Lung microvascular endothelial cell (primary cell): ENCODE measurements at regions not wholly inside any gene's neighbourhood (a gene's known extent, or its start where the extent isn't known, plus 50 kb on each side); places are given as distances from the start of the nearest gene placed in this dataset.
"Not testable (repeated sequence)": the region's sequence is repeated elsewhere in the genome, so short reads cannot be mapped to it uniquely, and the experiment has no call there.

Experiments used
- DNase-seq, 2 donors: peaks; one replicate each; pipeline versions ENCODE4 v3.0.0 to v3.0.0-alpha.2; 2010; ENCODE audit warnings: low read depth in 2 of 2

- DNase-seq = no peak
These were observed 111.6 kb upstream of the ESRRB start for GRCh38 chr14:76264384-76264783.

GRCh38 chr14:76267322-76268046, 108.5 kb upstream of the ESRRB start:
- peak; percentile 52 to 60 for DNase-seq

DNA sequence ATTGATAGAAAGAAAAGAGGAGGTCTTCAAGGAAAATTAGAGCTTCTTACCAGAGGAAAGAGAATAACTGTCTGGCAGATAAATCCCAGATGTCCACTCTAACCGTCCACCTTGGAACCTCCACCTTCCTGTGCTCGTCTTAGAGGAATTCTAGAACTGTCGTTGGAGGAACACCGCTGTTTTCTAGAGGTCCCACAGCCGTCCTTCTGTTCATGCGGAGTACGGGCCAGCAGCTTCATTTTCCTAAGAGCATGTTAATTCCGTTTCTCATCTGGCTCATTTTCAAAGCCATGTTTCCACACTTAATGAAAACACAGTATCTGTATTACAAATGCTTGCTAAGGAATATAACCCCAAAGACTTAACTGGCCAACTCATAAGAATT, 107.9 kb upstream of the ESRRB start:
- DNase-seq = no peak

GRCh38 chr14:76268700-76269099, 107.2 kb upstream of the ESRRB start:
- no peak for DNase-seq

- DNase-seq = no peak
These were observed 104.7 kb upstream of the ESRRB start for GRCh38 chr14:76271041-76271755.

- no peak for DNase-seq
These were observed 103.6 kb upstream of the ESRRB start for GRCh38 chr14:76272349-76272748.

DNA sequence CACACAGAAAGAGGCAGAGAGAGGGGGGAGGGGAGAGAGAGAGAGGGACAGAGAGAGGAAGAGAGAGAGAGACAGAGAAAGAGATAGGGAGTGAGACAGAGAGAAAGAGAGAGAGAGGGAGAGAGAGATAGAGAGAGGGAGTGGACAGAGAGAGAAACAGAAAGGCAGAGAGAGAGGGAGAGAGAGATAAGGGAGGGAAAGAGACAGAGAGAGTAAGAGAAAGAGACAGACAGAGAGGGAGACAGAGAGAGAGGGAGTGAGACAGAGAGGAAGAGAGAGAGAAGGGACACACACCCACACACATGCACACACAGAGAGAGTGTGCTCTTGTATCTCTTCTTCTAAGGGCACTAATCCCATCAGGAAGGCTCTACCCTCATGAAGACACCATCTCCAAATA, 103.2 kb upstream of the ESRRB start:
- no peak for DNase-seq

DNA sequence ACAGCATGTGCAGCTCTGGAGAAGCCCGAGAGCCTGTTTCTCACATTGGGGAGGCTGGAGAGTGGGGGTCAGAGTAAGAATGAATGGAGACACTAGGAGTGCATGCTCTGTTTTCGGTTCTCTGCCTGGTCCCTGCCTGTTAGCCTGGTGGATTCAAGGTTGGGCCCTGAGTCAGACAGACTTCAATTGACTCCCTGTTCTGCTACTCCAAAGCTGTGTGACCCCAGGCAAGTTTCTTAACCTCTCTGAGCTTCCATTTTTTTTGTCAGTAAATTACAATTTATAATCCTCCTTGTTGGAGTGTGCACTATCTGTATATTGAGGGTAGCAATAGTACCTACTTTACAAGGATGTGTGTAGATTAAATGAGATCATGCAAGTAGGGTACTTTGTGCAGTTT, 102.6 kb upstream of the ESRRB start:
- no peak for DNase-seq

DNA sequence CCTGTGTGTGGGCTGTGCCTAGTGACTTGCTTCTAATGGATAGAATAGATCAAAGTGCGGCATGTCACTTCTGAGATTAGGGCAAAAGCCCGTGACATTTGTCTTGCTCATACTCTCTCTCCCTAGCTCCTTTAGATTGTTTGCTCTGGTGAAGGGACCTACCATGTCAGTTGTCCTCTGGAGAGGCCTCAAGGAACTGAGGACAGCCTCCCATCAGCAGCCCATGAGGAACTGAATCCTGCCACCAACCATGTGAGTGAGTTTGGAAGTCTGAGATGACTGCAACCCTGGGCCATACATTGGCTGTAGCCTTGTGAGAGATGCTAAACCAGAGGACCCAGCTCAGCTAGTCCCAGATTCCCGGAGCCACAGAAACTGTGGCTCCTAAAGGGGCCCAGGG, 101.6 kb upstream of the ESRRB start:
- no peak for DNase-seq

- DNase-seq = no peak
These were observed 98.3 kb upstream of the ESRRB start for GRCh38 chr14:76277586-76278130.

GRCh38 chr14:76280221-76280620, 95.7 kb upstream of the ESRRB start:
- DNase-seq = no peak

GRCh38 chr14:76282581-76282980, 93.4 kb upstream of the ESRRB start:
- DNase-seq = no peak

GRCh38 chr14:76287063-76287462, 88.9 kb upstream of the ESRRB start:
- no peak for DNase-seq

GRCh38 chr14:76289276-76289675, 86.7 kb upstream of the ESRRB start:
- no peak for DNase-seq

GRCh38 chr14:76292561-76292960, 83.4 kb upstream of the ESRRB start:
- DNase-seq = no peak

DNA sequence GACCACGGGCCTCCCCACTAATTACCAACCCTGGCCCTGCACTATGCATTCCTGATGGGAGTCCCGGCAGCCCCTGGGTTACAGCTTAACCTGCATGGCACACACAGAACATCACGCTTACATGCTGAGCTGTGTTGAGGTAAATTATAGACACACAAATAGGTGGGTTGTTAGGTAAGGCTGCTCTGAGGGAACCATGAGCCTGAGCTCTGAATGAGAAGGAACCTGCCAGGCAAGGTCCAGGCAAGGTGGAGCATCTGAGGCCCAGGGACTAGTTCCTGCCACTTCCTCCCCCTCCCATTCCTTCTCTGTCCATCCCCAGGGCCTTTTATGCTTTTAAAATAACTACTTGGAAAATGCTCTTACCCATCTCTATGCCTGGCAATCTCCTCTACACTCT, 82.7 kb upstream of the ESRRB start:
- no peak for DNase-seq

DNA sequence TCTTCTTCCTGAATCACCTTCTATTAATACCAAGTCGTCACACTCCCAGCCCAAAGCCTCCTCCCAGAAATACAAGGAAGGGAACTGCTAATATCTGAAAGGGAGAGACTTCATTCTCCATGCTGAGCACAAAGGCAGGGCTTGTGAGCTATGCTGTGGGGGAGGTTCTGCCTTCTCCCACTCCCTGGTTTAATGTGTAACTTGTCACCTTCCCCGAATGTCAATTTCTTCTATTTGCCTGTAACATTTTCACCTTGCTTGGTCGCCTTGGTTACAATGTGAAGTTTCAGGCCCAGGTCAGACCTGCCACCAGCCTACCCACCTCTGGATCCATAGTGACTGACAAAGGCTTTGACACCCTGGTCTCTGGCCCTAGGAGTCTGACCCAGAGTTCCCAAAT, 82.0 kb upstream of the ESRRB start:
- no peak for DNase-seq

GRCh38 chr14:76294876-76295275, 81.1 kb upstream of the ESRRB start:
- DNase-seq = no peak

- no peak for DNase-seq
These were observed 77.0 kb upstream of the ESRRB start for GRCh38 chr14:76298896-76299295.

- not testable (repeated sequence) for DNase-seq
These were observed 72.7 kb upstream of the ESRRB start for GRCh38 chr14:76303188-76303587.

- DNase-seq = no peak
These were observed 71.2 kb upstream of the ESRRB start for GRCh38 chr14:76304536-76305267.

GRCh38 chr14:76305268-76305826, 70.6 kb upstream of the ESRRB start:
- no peak for DNase-seq
